ENCODE measurements at regions not wholly inside any gene's neighbourhood (a gene's known extent, or its start where the extent isn't known, plus 50 kb on each side); places are given as distances from the start of the nearest gene placed in this dataset.

GRCh38 chr5:98651715-98652114 is 121.7 kb upstream of the RGMB start:
- no peak overlapping the region for H3K27ac ChIP-seq (replicated peaks)
- H3K27me3 ChIP-seq (ENCODE audit: low read depth): no peaks in the 10 kb centered on the region
- no peaks in the 10 kb centered on the region for H3K36me3 ChIP-seq
- H3K4me1 ChIP-seq: no peaks in the 10 kb centered on the region
- no peak for DNase-seq
- H3K4me3 ChIP-seq: no peak overlapping the region
- TF ChIP-seq, protein P1, sequence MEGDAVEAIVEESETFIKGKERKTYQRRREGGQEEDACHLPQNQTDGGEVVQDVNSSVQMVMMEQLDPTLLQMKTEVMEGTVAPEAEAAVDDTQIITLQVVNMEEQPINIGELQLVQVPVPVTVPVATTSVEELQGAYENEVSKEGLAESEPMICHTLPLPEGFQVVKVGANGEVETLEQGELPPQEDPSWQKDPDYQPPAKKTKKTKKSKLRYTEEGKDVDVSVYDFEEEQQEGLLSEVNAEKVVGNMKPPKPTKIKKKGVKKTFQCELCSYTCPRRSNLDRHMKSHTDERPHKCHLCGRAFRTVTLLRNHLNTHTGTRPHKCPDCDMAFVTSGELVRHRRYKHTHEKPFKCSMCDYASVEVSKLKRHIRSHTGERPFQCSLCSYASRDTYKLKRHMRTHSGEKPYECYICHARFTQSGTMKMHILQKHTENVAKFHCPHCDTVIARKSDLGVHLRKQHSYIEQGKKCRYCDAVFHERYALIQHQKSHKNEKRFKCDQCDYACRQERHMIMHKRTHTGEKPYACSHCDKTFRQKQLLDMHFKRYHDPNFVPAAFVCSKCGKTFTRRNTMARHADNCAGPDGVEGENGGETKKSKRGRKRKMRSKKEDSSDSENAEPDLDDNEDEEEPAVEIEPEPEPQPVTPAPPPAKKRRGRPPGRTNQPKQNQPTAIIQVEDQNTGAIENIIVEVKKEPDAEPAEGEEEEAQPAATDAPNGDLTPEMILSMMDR (IDR thresholded peaks at IDR 0.05; ENCODE audit: borderline replicate concordance): no peak
- intact Hi-C loops (cut with micrococcal nuclease): no loop called here
- H3K9me3 ChIP-seq (replicated peaks): peaks cover 8% of the 10 kb centered on the region

GRCh38 chr5:98656125-98656795 is 117.2 kb upstream of the RGMB start:
- no peaks in the 10 kb centered on the region for H3K4me1 ChIP-seq
- TF ChIP-seq, protein P1 (IDR thresholded peaks at IDR 0.05; ENCODE audit: borderline replicate concordance): no peak
- no peak for DNase-seq
- peaks cover 8% of the 10 kb centered on the region for H3K9me3 ChIP-seq (replicated peaks)
- H3K27ac ChIP-seq (replicated peaks): no peak overlapping the region
- no peak overlapping the region for H3K4me3 ChIP-seq
- H3K36me3 ChIP-seq: no peaks in the 10 kb centered on the region
- H3K27me3 ChIP-seq (ENCODE audit: low read depth): no peaks in the 10 kb centered on the region
- intact Hi-C loops (cut with micrococcal nuclease): no loop called here

GRCh38 chr5:98656796-98657195 is 116.7 kb upstream of the RGMB start:
- no peak for DNase-seq
- Histone ChIP-seq H3K4me1 (no peaks in the 10 kb centered on the region), H3K4me3 (no peak overlapping the region), H3K27ac (replicated peaks) (no peak overlapping the region), H3K27me3 (ENCODE audit: low read depth) (no peaks in the 10 kb centered on the region), H3K36me3 (no peaks in the 10 kb centered on the region), H3K9me3 (replicated peaks) (peaks cover 8% of the 10 kb centered on the region)
- intact Hi-C loops (cut with micrococcal nuclease): no loop called here
- TF ChIP-seq, protein P1 (IDR thresholded peaks at IDR 0.05; ENCODE audit: borderline replicate concordance): no peak

DNA sequence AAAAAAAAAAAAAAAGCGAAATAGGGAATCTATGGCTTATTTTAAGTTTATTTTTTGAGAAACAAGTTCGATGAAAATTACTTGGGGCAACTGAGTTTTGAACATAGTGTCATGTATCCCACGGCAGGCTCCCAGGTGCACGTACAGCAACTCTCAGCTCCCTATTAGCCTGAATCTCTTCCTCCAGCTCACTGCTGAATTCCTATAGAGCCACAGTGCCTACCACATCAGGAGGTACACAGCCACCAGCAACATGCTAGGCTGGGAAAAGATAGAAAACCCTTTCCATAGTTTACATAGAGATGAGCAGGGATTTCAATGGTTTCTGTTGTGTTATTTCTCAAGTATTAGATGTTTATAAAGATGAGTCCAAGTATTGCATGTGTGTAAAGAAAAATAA is 115.9 kb upstream of the RGMB start:
- H3K36me3 ChIP-seq: no peaks in the 10 kb centered on the region
- TF ChIP-seq, protein P1 (IDR thresholded peaks at IDR 0.05; ENCODE audit: borderline replicate concordance): no peak
- H3K4me3 ChIP-seq: no peak overlapping the region
- H3K4me1 ChIP-seq: no peaks in the 10 kb centered on the region
- H3K27ac ChIP-seq (replicated peaks): no peak overlapping the region
- no peaks in the 10 kb centered on the region for H3K27me3 ChIP-seq (ENCODE audit: low read depth)
- peaks cover 8% of the 10 kb centered on the region for H3K9me3 ChIP-seq (replicated peaks)
- DNase-seq: no peak
- intact Hi-C loops (cut with micrococcal nuclease): no loop called here

DNA sequence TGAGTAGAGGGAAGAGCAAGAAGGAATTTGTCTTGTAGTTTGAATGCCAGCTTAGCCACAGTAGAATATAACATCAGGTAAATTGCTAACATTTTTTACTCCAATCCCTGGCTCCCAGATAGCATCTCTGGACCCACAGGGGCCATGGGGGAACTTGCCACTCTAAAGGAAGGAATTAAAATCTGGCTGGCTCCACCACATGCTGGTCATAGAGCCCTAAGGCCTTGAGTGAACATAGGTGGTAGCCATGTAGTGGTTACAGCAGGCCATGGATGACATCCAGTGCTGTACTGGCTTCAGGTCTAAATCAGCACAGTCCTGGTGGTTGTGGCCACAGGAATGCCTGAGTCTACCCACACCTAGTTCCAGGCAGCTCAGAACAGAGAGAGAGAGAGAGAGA is 109.9 kb upstream of the RGMB start:
- Histone ChIP-seq H3K4me3 (no peak overlapping the region), H3K9me3 (replicated peaks) (peaks cover 9% of the 10 kb centered on the region), H3K4me1 (no peaks in the 10 kb centered on the region), H3K27me3 (ENCODE audit: low read depth) (no peaks in the 10 kb centered on the region), H3K36me3 (no peaks in the 10 kb centered on the region), H3K27ac (replicated peaks) (no peak overlapping the region)
- TF ChIP-seq, protein P1 (IDR thresholded peaks at IDR 0.05; ENCODE audit: borderline replicate concordance): no peak
- intact Hi-C loops (cut with micrococcal nuclease): no loop called here
- DNase-seq: no peak
